GM12875 (cell line): ENCODE measurements at regions not wholly inside any gene's neighbourhood (a gene's known extent, or its start where the extent isn't known, plus 50 kb on each side); places are given as distances from the start of the nearest gene placed in this dataset.
"Not testable (repeated sequence)": the region's sequence is repeated elsewhere in the genome, so short reads cannot be mapped to it uniquely, and the experiment has no call there.

Source experiments
- H3K4me3 ChIP-seq: one replicate; pipeline ENCODE4 v1.5.1; 2011; ENCODE audit warnings: low read depth, low read length, control low read depth
- TF ChIP-seq, protein P1 (sequence below): IDR thresholded peaks from 2 replicates; pipeline ENCODE4 v1.5.1; 2011; ENCODE audit warnings: low read depth, mild to moderate bottlenecking, control low read depth, inconsistent platforms, low read length, moderate library complexity, borderline replicate concordance; ENCODE audit not compliant: insufficient read depth

DNA sequence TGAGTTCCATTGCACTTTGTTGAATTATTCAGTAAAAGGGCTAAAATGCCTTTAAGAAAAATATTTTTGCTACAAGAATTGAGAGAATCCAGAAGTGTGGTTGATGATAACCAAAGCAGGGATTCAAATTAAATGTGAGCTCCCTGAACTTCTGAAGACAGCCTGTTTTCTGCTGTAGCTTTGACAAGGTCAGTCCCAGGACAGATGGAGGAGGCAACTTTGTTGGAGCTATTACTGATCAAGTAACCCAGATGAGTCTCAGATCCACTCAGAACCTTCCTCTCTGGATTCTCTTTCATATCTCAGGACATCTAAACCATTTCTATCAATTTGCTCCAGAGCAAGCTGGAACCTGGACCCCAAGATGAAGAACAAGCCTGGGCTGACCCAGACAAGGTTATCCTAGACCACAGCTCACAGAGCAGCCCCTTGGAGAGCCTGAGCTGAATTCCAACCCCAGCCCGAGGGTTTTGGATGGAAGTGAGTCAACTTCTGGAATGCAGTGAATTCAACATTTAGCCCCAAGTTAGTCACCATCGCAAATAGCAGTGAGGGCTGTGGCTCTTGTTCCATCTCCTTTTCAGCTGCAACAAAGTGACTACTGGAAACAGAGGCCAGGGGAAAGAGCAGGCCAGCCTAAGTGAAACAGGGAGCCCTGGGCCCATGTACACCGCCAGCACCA is 137.8 kb upstream of the TSC22D1 start:
- H3K4me3 ChIP-seq = no peak overlapping the region
- TF ChIP-seq, protein P1, sequence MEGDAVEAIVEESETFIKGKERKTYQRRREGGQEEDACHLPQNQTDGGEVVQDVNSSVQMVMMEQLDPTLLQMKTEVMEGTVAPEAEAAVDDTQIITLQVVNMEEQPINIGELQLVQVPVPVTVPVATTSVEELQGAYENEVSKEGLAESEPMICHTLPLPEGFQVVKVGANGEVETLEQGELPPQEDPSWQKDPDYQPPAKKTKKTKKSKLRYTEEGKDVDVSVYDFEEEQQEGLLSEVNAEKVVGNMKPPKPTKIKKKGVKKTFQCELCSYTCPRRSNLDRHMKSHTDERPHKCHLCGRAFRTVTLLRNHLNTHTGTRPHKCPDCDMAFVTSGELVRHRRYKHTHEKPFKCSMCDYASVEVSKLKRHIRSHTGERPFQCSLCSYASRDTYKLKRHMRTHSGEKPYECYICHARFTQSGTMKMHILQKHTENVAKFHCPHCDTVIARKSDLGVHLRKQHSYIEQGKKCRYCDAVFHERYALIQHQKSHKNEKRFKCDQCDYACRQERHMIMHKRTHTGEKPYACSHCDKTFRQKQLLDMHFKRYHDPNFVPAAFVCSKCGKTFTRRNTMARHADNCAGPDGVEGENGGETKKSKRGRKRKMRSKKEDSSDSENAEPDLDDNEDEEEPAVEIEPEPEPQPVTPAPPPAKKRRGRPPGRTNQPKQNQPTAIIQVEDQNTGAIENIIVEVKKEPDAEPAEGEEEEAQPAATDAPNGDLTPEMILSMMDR = no peak

GRCh38 chr13:44711706-44712105 is 135.6 kb upstream of the TSC22D1 start:
- H3K4me3 ChIP-seq = no peak overlapping the region
- TF ChIP-seq, protein P1 = no peak

DNA sequence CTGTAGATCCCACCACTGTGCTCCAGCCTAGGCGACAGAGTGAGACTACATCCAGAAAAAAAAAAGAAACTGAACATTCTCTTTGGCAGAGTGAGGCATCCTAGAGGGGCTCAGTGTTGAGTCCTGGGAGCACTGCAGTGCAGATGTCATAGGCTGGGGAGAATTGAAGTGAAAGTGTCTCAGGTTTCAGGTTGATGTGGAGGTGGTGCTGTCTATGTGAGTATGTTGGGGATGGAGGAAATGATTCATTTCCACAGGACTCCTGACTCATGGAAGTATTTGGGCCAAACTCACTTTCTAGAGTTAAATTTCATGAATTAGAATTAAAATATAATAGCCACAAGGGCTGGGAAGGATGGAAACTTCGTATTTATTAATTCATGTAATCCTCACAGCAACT is 134.4 kb upstream of the TSC22D1 start:
- TF ChIP-seq, protein P1 = no peak
- H3K4me3 ChIP-seq = no peak overlapping the region

DNA sequence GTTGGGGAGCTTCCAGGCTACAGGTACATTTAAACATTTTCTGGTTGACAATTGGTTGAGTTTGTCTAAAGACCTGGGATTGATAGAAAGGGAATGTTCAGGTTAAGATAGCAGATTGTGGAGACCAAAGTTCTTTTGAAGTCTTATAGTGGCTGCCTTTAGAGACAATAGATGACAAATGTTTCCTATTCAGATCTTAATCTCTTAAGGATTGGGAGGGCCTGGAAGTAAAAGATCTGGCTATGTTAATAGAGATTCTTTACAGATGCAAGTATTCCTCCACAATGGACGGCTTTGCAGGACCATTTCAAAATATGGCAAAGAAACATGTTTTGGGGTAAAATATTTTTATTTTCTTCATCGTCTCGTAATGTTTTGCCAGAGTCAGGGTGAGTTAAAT is 128.7 kb upstream of the TSC22D1 start:
- H3K4me3 ChIP-seq = not testable (repeated sequence)

- H3K4me3 ChIP-seq = no peak overlapping the region
- TF ChIP-seq, protein P1 = no peak
Measured at GRCh38 chr13:44703371-44703770, 127.2 kb upstream of the TSC22D1 start.

DNA sequence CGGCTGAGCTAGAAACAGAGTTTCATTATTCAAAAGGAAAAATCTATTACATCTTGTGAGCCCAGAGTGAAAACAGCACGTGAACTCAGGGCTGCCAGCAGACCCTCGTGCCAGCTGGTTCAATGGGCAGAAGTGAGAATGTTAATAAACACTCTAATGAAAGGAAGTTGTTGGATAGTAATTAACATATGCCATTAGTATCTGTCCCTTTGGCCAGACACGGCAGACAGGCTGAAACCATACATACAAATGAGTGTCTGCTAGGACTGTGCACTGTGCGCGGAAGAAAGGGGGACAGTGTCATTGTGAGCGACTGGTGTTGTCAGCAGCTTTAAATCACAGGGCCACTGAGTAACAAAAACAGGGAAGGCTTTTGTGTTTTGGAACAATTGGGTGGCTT is 121.9 kb upstream of the TSC22D1 start:
- H3K4me3 ChIP-seq = no peak overlapping the region
- TF ChIP-seq, protein P1 = no peak

GRCh38 chr13:44697058-44697457 is 120.9 kb upstream of the TSC22D1 start:
- TF ChIP-seq, protein P1 = no peak
- H3K4me3 ChIP-seq = no peak overlapping the region
